PFSK-1 (cell line): ENCODE measurements at regions not wholly inside any gene's neighbourhood (a gene's known extent, or its start where the extent isn't known, plus 50 kb on each side); places are given as distances from the start of the nearest gene placed in this dataset.

Experiments
- FOXP2 ChIP-seq: optimal IDR thresholded peaks from 2 replicates; pipeline ENCODE3; 2011; ENCODE audit warnings: borderline replicate concordance, control low read depth, inconsistent platforms; ENCODE audit not compliant: insufficient read depth; ENCODE audit errors: extremely low read length, extremely low read depth
- POLR2AphosphoS5 ChIP-seq: IDR thresholded peaks from 2 replicates; pipeline ENCODE4 v1.6.1; 2012; ENCODE audit warnings: low read depth, mild to moderate bottlenecking, control low read depth, low read length, moderate library complexity
- TF ChIP-seq, protein P1 (sequence below), 2 experiments: IDR thresholded peaks; 2 replicates each; pipeline versions ENCODE4 v1.6.1 to v1.8.0; 2011 to 2012; ENCODE audit warnings: low read depth in 2 of 2, low read length in 2 of 2, control low read depth in 1 of 2, inconsistent platforms in 1 of 2, mild to moderate bottlenecking in 1 of 2, moderate library complexity in 1 of 2; ENCODE audit not compliant: insufficient read depth in 1 of 2

DNA sequence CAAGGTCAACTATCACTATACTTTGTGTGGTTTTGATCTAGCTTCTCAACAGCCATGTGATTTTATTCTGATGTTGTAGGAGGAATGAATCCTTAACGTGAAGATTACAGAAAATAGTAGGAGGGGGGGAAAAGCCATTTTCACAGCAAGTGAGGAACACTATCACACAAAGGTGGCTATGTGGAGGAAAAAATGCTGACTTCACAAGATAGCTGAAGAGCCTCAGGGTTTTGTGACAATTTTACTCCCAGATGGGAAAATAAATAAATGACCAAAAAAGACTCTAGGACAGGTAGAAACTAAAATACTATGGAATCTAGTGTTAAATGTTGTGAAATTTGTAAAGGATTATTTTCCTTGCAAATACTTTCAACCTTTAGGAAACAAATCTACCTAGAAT is 281.0 kb downstream of the ADRA2A start:
- TF ChIP-seq POLR2AphosphoS5 (no peak), FOXP2 (no peak)
- TF ChIP-seq, protein P1, sequence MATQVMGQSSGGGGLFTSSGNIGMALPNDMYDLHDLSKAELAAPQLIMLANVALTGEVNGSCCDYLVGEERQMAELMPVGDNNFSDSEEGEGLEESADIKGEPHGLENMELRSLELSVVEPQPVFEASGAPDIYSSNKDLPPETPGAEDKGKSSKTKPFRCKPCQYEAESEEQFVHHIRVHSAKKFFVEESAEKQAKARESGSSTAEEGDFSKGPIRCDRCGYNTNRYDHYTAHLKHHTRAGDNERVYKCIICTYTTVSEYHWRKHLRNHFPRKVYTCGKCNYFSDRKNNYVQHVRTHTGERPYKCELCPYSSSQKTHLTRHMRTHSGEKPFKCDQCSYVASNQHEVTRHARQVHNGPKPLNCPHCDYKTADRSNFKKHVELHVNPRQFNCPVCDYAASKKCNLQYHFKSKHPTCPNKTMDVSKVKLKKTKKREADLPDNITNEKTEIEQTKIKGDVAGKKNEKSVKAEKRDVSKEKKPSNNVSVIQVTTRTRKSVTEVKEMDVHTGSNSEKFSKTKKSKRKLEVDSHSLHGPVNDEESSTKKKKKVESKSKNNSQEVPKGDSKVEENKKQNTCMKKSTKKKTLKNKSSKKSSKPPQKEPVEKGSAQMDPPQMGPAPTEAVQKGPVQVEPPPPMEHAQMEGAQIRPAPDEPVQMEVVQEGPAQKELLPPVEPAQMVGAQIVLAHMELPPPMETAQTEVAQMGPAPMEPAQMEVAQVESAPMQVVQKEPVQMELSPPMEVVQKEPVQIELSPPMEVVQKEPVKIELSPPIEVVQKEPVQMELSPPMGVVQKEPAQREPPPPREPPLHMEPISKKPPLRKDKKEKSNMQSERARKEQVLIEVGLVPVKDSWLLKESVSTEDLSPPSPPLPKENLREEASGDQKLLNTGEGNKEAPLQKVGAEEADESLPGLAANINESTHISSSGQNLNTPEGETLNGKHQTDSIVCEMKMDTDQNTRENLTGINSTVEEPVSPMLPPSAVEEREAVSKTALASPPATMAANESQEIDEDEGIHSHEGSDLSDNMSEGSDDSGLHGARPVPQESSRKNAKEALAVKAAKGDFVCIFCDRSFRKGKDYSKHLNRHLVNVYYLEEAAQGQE (IDR thresholded peaks at IDR 0.05; ENCODE audit: insufficient read depth in 1 of 2, low read depth in 2 of 2, low read length in 2 of 2), result no peak
